Pancreas (tissue), 10 donors: ENCODE measurements at regions not wholly inside any gene's neighbourhood (a gene's known extent, or its start where the extent isn't known, plus 50 kb on each side); places are given as distances from the start of the nearest gene placed in this dataset.

Experiments used
- ATAC-seq, 4 donors: fragments of 200-7000 bp; cut with Tn5 transposase; one replicate each; pipeline versions ENCODE4 v1.8.0 to v1.9.1; 2020; ENCODE audit warnings: mild to moderate bottlenecking in 4 of 4, moderate library complexity in 4 of 4
- DNase-seq, 6 donors: peaks; one replicate each; pipeline ENCODE4 v3.0.0-alpha.2; 2020
- FAIRE-seq: peaks from 2 replicates; lab custom pipeline; 2012; peaks lifted over from hg19 to GRCh38; lab: Jason Lieb, UNC
- H3K27ac ChIP-seq, 4 donors: fragments of 200-600 bp; sonication (generic); 1 replicate in 3 of 4; 2 replicates in 1 of 4; pipeline versions ENCODE4 v1.5.0 to v1.8.0; 2020
- H3K27me3 ChIP-seq, 4 donors: fragments of 200-600 bp; one replicate each; pipeline ENCODE4 v1.8.0; 2021
- H3K36me3 ChIP-seq, 3 donors: fragments of 200-600 bp; sonication (generic) in 1 of 3; one replicate each; pipeline versions ENCODE4 v1.5.0 to v1.8.0; 2020 to 2021
- H3K4me1 ChIP-seq, 3 donors: fragments of 200-600 bp; one replicate each; pipeline ENCODE4 v1.8.0; 2021
- H3K4me3 ChIP-seq, 4 donors: fragments of 200-600 bp; sonication (generic) in 2 of 4; one replicate each; pipeline versions ENCODE4 v1.5.0 to v1.8.0; 2020 to 2021
- H3K9me3 ChIP-seq, 4 donors: fragments of 200-600 bp; one replicate each; pipeline ENCODE4 v1.8.0; 2021
- CTCF ChIP-seq, 4 donors: fragments of 200-600 bp; sonication (generic) in 3 of 4; IDR thresholded peaks; one replicate each; pipeline versions ENCODE4 v1.5.0 to v1.8.0; 2021; ENCODE audit warnings: antibody characterized with exemption in 4 of 4
- WGBS, 2 donors: extraction: QIAGEN DNeasy Blood & Tissue Kit; methylation state at CpG; one replicate each; pipeline ENCODE4 v1.1.7; 2013; 5-methylcytosine and 5-hydroxymethylcytosine counted together
- intact Hi-C, 3 donors: fragments of 100-400 bp; cut with DNase I; formaldehyde crosslinking; loops; one replicate each; pipeline versions ENCODE4 v1.11.1 to v1.14.2; 2022
- donor health status: healthy with polysubstance abuse.
- donor health status: DM: no; HTN: no; CAD: no; lungs with moderate emphysema.
- donor health status: DM: no; HTN: no; CAD: no.
- donor health status: control.
- donor health status: control.
- donor health status: Bipolar disorder and iron deficiency.
- donor health status: DM: yes; HTN: yes; CAD: no.
- donor health status: DM: no; HTN: no; CAD: no.
- donor health status: DM: no; HTN: no; CAD: no.
- donor health status: DM: yes; HTN: yes; CAD: no.

GRCh38 chr20:59416916-59417315, 116.5 kb downstream of the EDN3 start:
- Histone ChIP-seq H3K4me3 (no peak overlapping the region), H3K9me3 (no peaks in the 10 kb centered on the region), H3K4me1 (no peaks in the 10 kb centered on the region), H3K27me3 (no peaks in the 10 kb centered on the region), H3K27ac (no peak overlapping the region), H3K36me3 (no peaks in the 10 kb centered on the region)
- ATAC-seq (no peak), FAIRE-seq (no peak), DNase-seq (no peak)
- 57 to 72% methylated on average over 5 of the region's 5 CpGs for WGBS, 2 donors
- intact Hi-C loops = no loop called here
- no peak for TF ChIP-seq CTCF (IDR thresholded peaks at IDR 0.05)

GRCh38 chr20:59421089-59421488, 120.7 kb downstream of the EDN3 start:
- no peak overlapping the region for H3K4me3 ChIP-seq
- no peak for TF ChIP-seq CTCF (IDR thresholded peaks at IDR 0.05)
- no peak overlapping the region for H3K27ac ChIP-seq
- intact Hi-C loops = no loop called here
- H3K9me3 ChIP-seq = no peaks in the 10 kb centered on the region
- DNase-seq (no peak), FAIRE-seq (no peak), ATAC-seq (no peak)
- no peaks in the 10 kb centered on the region for H3K27me3 ChIP-seq
- WGBS, 2 donors = 57 to 64% methylated on average over 6 of the region's 6 CpGs
- H3K4me1 ChIP-seq = no peaks in the 10 kb centered on the region
- no peaks in the 10 kb centered on the region for H3K36me3 ChIP-seq

GRCh38 chr20:59421920-59422637, 121.7 kb downstream of the EDN3 start:
- no peak for TF ChIP-seq CTCF (IDR thresholded peaks at IDR 0.05)
- FAIRE-seq = no peak
- Histone ChIP-seq H3K4me1 (no peaks in the 10 kb centered on the region), H3K36me3 (no peaks in the 10 kb centered on the region), H3K9me3 (no peaks in the 10 kb centered on the region), H3K27me3 (no peaks in the 10 kb centered on the region), H3K4me3 (no peak overlapping the region), H3K27ac (no peak overlapping the region)
- intact Hi-C loops = no loop called here
- no peak for DNase-seq
- ATAC-seq = no peak
- WGBS, 2 donors = 66 to 76% methylated on average over 13 of the region's 13 CpGs

- DNase-seq (no peak), ATAC-seq (no peak), FAIRE-seq (no peak)
- WGBS, 2 donors = 64 to 73% methylated on average over 10 of the region's 10 CpGs
- Histone ChIP-seq H3K36me3 (no peaks in the 10 kb centered on the region), H3K9me3 (no peaks in the 10 kb centered on the region), H3K27ac (no peak overlapping the region), H3K4me3 (no peak overlapping the region), H3K4me1 (no peaks in the 10 kb centered on the region), H3K27me3 (no peaks in the 10 kb centered on the region)
- no peak for TF ChIP-seq CTCF (IDR thresholded peaks at IDR 0.05)
- intact Hi-C loops = no loop called here
Measured at GRCh38 chr20:59422872-59423544, 122.6 kb downstream of the EDN3 start.

- H3K9me3 ChIP-seq = no peaks in the 10 kb centered on the region
- no peaks in the 10 kb centered on the region for H3K36me3 ChIP-seq
- WGBS, 2 donors = 74 to 82% methylated on average over 13 of the region's 13 CpGs
- intact Hi-C loops = no loop called here
- no peak for TF ChIP-seq CTCF (IDR thresholded peaks at IDR 0.05)
- FAIRE-seq (no peak), DNase-seq (no peak), ATAC-seq (no peak)
- no peak overlapping the region for H3K27ac ChIP-seq
- H3K4me1 ChIP-seq = no peaks in the 10 kb centered on the region
- no peak overlapping the region for H3K4me3 ChIP-seq
- no peaks in the 10 kb centered on the region for H3K27me3 ChIP-seq
Measured at GRCh38 chr20:59424976-59425375, 124.6 kb downstream of the EDN3 start.
